Esophagus muscularis mucosa (tissue), 3 donors: ENCODE measurements at regions not wholly inside any gene's neighbourhood (a gene's known extent, or its start where the extent isn't known, plus 50 kb on each side); places are given as distances from the start of the nearest gene placed in this dataset.

Source experiments
- POLR2A ChIP-seq: fragments of 450-650 bp; IDR thresholded peaks from one replicate; pipeline ENCODE4 v1.6.1; 2017; ENCODE audit warnings: antibody characterized with exemption, moderate library complexity, mild to moderate bottlenecking, low read depth
- TF ChIP-seq, protein P1 (sequence below), 3 experiments: fragments of 200-600 bp in 2 of 3; fragments of 450-650 bp in 1 of 3; sonication (generic) in 2 of 3; IDR thresholded peaks; one replicate each; pipeline ENCODE4 v1.5.1; 2017 to 2019; ENCODE audit warnings: antibody characterized with exemption in 3 of 3, mild to moderate bottlenecking in 2 of 3, moderate library complexity in 1 of 3

DNA sequence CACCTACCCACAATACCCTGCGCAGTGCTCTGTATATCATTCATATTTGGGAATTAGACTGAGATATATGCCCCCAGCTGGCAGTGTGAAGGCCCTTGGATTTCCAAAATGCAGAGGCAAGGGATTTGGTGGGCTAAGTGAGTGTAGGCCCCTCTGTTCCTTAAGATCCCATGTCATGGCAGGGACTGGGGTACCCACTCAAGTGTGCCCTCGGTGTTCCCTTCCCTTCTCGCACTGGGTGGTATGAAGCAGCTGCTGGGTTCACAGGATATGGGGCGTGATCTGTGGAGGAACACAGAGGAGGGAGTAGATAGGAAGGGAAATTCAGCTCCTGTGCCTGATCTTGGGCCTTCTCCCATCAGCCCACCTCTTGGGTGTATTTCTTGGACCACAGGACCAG, 63.1 kb upstream of the VASH1 start:
- TF ChIP-seq POLR2A: no peak
- TF ChIP-seq, protein P1, sequence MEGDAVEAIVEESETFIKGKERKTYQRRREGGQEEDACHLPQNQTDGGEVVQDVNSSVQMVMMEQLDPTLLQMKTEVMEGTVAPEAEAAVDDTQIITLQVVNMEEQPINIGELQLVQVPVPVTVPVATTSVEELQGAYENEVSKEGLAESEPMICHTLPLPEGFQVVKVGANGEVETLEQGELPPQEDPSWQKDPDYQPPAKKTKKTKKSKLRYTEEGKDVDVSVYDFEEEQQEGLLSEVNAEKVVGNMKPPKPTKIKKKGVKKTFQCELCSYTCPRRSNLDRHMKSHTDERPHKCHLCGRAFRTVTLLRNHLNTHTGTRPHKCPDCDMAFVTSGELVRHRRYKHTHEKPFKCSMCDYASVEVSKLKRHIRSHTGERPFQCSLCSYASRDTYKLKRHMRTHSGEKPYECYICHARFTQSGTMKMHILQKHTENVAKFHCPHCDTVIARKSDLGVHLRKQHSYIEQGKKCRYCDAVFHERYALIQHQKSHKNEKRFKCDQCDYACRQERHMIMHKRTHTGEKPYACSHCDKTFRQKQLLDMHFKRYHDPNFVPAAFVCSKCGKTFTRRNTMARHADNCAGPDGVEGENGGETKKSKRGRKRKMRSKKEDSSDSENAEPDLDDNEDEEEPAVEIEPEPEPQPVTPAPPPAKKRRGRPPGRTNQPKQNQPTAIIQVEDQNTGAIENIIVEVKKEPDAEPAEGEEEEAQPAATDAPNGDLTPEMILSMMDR (IDR thresholded peaks at IDR 0.05): no peak
